HCT116 (cell line): ENCODE measurements at regions not wholly inside any gene's neighbourhood (a gene's known extent, or its start where the extent isn't known, plus 50 kb on each side); places are given as distances from the start of the nearest gene placed in this dataset.

Experiments used
- ATAC-seq: fragments of 200-7000 bp; cut with Tn5 transposase; 2 replicates; pipeline ENCODE4 v1.9.1; 2020; ENCODE audit warnings: mild to moderate bottlenecking, moderate library complexity
- BruUV-seq: library from RNA; stranded (reverse); fragments of 400-500 nt; replicated peaks from 2 replicates; lab custom pipeline; 2021; lab: Mats Ljungman, UMichigan
- CTCF ChIA-PET: fragments of 300-600 bp; sonication (Branson Sonifier 250); formaldehyde crosslinking; loops from one replicate; lab custom pipeline; 2021; ENCODE audit warnings: antibody characterized with exemption; lab: Charles Lee
- POLR2A ChIA-PET: fragments of 300-600, 350-600 bp; sonication (Branson Sonifier 250); formaldehyde crosslinking; loops from one replicate; lab custom pipeline; 2021; ENCODE audit warnings: antibody characterized with exemption; lab: Charles Lee
- RAD21 ChIA-PET, 2 experiments: fragments of 300-600 bp; sonication (Branson Sonifier 250); formaldehyde crosslinking; loops; one replicate each; lab custom pipeline; 2023; ENCODE audit warnings: low total read pairs in 2 of 2; ENCODE audit not compliant: uncharacterized antibody in 2 of 2, unreplicated experiment in 2 of 2, low non-redundant PET in 1 of 2; lab: Charles Lee
- DNase-seq: peaks from one replicate; pipeline ENCODE4 v3.0.0-alpha.2; 2010; ENCODE audit warnings: low read depth, low spot score
- H2AFZ ChIP-seq: fragments of 200-600 bp; shearing (Covaris generic), sonication (generic); 2 replicates; pipeline ENCODE4 v1.6.1; 2017; ENCODE audit warnings: low read depth, mixed run types, mixed read lengths, antibody characterized with exemption, low read length; ENCODE audit not compliant: poor library complexity, severe bottlenecking
- H3K27ac ChIP-seq: 2 replicates; pipeline ENCODE4 v1.5.1; 2012; ENCODE audit warnings: low read depth, low read length
- H3K27me3 ChIP-seq: fragments of 200-600 bp; sonication (generic); 2 replicates; pipeline ENCODE4 v1.6.1; 2016; ENCODE audit warnings: mixed run types, low read length, mixed read lengths; ENCODE audit not compliant: insufficient read depth
- H3K36me3 ChIP-seq, 2 experiments: fragments of 200-500 bp in 1 of 2; fragments of 200-600 bp in 1 of 2; sonication (Bioruptor generic) in 1 of 2; sonication (generic) in 1 of 2; 2 replicates each; pipeline versions ENCODE4 v1.5.1 to v1.6.1; 2014 to 2016; ENCODE audit warnings: low read length in 2 of 2, inconsistent platforms in 1 of 2, mixed read lengths in 1 of 2, mixed run types in 1 of 2; ENCODE audit not compliant: insufficient read depth in 2 of 2, control insufficient read depth in 1 of 2
- H3K4me1 ChIP-seq, 2 experiments: fragments of 200-600 bp in 1 of 2; sonication (generic) in 1 of 2; 2 replicates each; pipeline versions ENCODE4 v1.5.1 to v1.6.1; 2012 to 2017; ENCODE audit warnings: low read length in 2 of 2, inconsistent platforms in 1 of 2, mild to moderate bottlenecking in 1 of 2, mixed read lengths in 1 of 2, mixed run types in 1 of 2, moderate library complexity in 1 of 2; ENCODE audit not compliant: insufficient read depth in 2 of 2, control insufficient read depth in 1 of 2
- H3K4me2 ChIP-seq: fragments of 200-600 bp; sonication (generic); 2 replicates; pipeline ENCODE4 v1.6.1; 2017; ENCODE audit warnings: mixed run types, low read length, mixed read lengths
- H3K4me3 ChIP-seq, 2 experiments: fragments of 200-600 bp in 1 of 2; sonication (generic) in 1 of 2; replicated peaks in 1 of 2; 2 replicates each; pipeline ENCODE4 v1.5.1; 2011 to 2016; ENCODE audit warnings: low read length in 2 of 2, control low read depth in 1 of 2, low read depth in 1 of 2, mild to moderate bottlenecking in 1 of 2, mixed read lengths in 1 of 2, mixed run types in 1 of 2
- H3K79me2 ChIP-seq: fragments of 200-600 bp; sonication (generic); 2 replicates; pipeline ENCODE4 v1.6.1; 2017; ENCODE audit warnings: mild to moderate bottlenecking, mixed run types, low read length, moderate library complexity, mixed read lengths; ENCODE audit not compliant: insufficient read depth
- H3K9ac ChIP-seq: fragments of 200-600 bp; sonication (generic); 2 replicates; pipeline ENCODE4 v1.6.1; 2016; ENCODE audit warnings: low read length, mixed read lengths
- H3K9me2 ChIP-seq: fragments of 200-600 bp; sonication (generic), shearing (Covaris generic); 2 replicates; pipeline ENCODE4 v1.6.1; 2017; ENCODE audit warnings: mixed run types, mild to moderate bottlenecking, moderate library complexity; ENCODE audit not compliant: insufficient read depth
- H3K9me3 ChIP-seq, 2 experiments: fragments of 200-500 bp in 1 of 2; fragments of 200-600 bp in 1 of 2; sonication (Bioruptor generic) in 1 of 2; sonication (generic) in 1 of 2; 2 replicates each; pipeline ENCODE4 v1.6.1; 2014 to 2017; ENCODE audit warnings: low read length in 2 of 2, mixed read lengths in 2 of 2, inconsistent platforms in 1 of 2, low read depth in 1 of 2, mild to moderate bottlenecking in 1 of 2, mixed run types in 1 of 2, moderate library complexity in 1 of 2; ENCODE audit not compliant: control insufficient read depth in 1 of 2, insufficient read depth in 1 of 2
- H4K20me1 ChIP-seq: fragments of 200-600 bp; sonication (generic), shearing (Covaris generic); 2 replicates; pipeline ENCODE4 v1.6.1; 2017; ENCODE audit warnings: mixed run types, mild to moderate bottlenecking, moderate library complexity; ENCODE audit not compliant: insufficient read depth
- CBX3 ChIP-seq: IDR thresholded peaks from 2 replicates; pipeline ENCODE4 v1.6.1; 2012; ENCODE audit warnings: low read depth
- EGR1 ChIP-seq: IDR thresholded peaks from 2 replicates; pipeline ENCODE4 v1.6.1; 2012; ENCODE audit warnings: low read depth
- ELF1 ChIP-seq: IDR thresholded peaks from 2 replicates; pipeline ENCODE4 v1.6.1; 2012; ENCODE audit warnings: low read depth, borderline replicate concordance
- EZH2 ChIP-seq: fragments of 200-600 bp; sonication (generic); IDR thresholded peaks from 2 replicates; pipeline ENCODE4 v1.6.1; 2017; ENCODE audit warnings: antibody characterized with exemption, mixed run types
- EZH2phosphoT487 ChIP-seq: fragments of 200-600 bp; IDR thresholded peaks from 2 replicates; pipeline ENCODE4 v1.6.1; 2018; ENCODE audit warnings: antibody characterized with exemption, borderline replicate concordance
- JUND ChIP-seq: IDR thresholded peaks from 2 replicates; pipeline ENCODE4 v1.6.1; 2012
- POLR2A ChIP-seq: IDR thresholded peaks from 2 replicates; pipeline ENCODE4 v1.7.0; 2011; ENCODE audit warnings: borderline replicate concordance; ENCODE audit not compliant: insufficient read depth, insufficient read length; ENCODE audit errors: extremely low read depth
- POLR2AphosphoS5 ChIP-seq: IDR thresholded peaks from 2 replicates; pipeline ENCODE4 v1.6.1; 2011; ENCODE audit warnings: mild to moderate bottlenecking, low read depth, low read length, moderate library complexity
- RAD21 ChIP-seq: IDR thresholded peaks from 2 replicates; pipeline ENCODE4 v1.6.1; 2012; ENCODE audit warnings: low read depth, mild to moderate bottlenecking
- SP1 ChIP-seq: IDR thresholded peaks from 2 replicates; pipeline ENCODE4 v1.6.1; 2012; ENCODE audit warnings: low read depth
- SRF ChIP-seq: IDR thresholded peaks from 2 replicates; pipeline ENCODE4 v1.6.1; 2012; ENCODE audit warnings: low read depth
- YY1 ChIP-seq: IDR thresholded peaks from 2 replicates; pipeline ENCODE4 v1.6.1; 2011; ENCODE audit warnings: low read length, low read depth, moderate library complexity, mild to moderate bottlenecking; ENCODE audit not compliant: insufficient replicate concordance; ENCODE audit errors: extremely low read depth
- ZFX ChIP-seq: fragments of 450-650 bp; IDR thresholded peaks from 2 replicates; pipeline ENCODE4 v1.6.1; 2017
- ZNF274 ChIP-seq: fragments of 200-500 bp; sonication (Bioruptor generic); IDR thresholded peaks from 2 replicates; pipeline ENCODE4 v1.6.1; 2014; ENCODE audit warnings: mild to moderate bottlenecking, low read depth, low read length, inconsistent platforms
- intact Hi-C: fragments of 100-400 bp; cut with micrococcal nuclease; formaldehyde crosslinking; loops from 2 replicates; pipeline ENCODE4 v1.10.0; 2022
- TF ChIP-seq, protein P1 (sequence below): IDR thresholded peaks from 2 replicates; pipeline ENCODE4 v1.6.1; 2011; ENCODE audit warnings: mild to moderate bottlenecking, low read length, moderate library complexity; ENCODE audit not compliant: insufficient replicate concordance; ENCODE audit errors: extremely low read depth
- TF ChIP-seq, protein P2 (sequence below): IDR thresholded peaks from 2 replicates; pipeline ENCODE4 v1.6.1; 2012
- TF ChIP-seq, protein P3 (sequence below), 3 experiments: fragments of 200-600 bp in 1 of 3; sonication (generic) in 1 of 3; IDR thresholded peaks in 2 of 3; conservative IDR thresholded peaks in 1 of 3; 2 replicates each; pipeline ENCODE4 v1.5.1; 2012 to 2017; ENCODE audit warnings: low read depth in 2 of 3, low read length in 2 of 3, antibody characterized with exemption in 1 of 3, borderline replicate concordance in 1 of 3, control low read depth in 1 of 3, mild to moderate bottlenecking in 1 of 3, mixed read lengths in 1 of 3, mixed run types in 1 of 3, moderate library complexity in 1 of 3; ENCODE audit not compliant: insufficient read depth in 1 of 3
- TF ChIP-seq, protein P4 (sequence below): IDR thresholded peaks from 2 replicates; pipeline ENCODE4 v1.6.1; 2012

- Histone ChIP-seq H4K20me1 (no peaks in the 10 kb centered on the region), H3K9me2 (no peaks in the 10 kb centered on the region), H3K9ac (no peak overlapping the region), H3K4me2 (no peak overlapping the region), H3K4me3 (no peak overlapping the region), H2AFZ (no peak overlapping the region), H3K36me3 (no peaks in the 10 kb centered on the region), H3K27me3 (no peaks in the 10 kb centered on the region), H3K9me3 (peaks cover 4 to 26% of the 10 kb centered on the region in 2 experiments; a peak in 2 of 4 replicates), H3K27ac (no peak overlapping the region), H3K79me2 (no peaks in the 10 kb centered on the region), H3K4me1 (no peaks in the 10 kb centered on the region)
- intact Hi-C loops, result no loop called here
- TF ChIP-seq, protein P1, sequence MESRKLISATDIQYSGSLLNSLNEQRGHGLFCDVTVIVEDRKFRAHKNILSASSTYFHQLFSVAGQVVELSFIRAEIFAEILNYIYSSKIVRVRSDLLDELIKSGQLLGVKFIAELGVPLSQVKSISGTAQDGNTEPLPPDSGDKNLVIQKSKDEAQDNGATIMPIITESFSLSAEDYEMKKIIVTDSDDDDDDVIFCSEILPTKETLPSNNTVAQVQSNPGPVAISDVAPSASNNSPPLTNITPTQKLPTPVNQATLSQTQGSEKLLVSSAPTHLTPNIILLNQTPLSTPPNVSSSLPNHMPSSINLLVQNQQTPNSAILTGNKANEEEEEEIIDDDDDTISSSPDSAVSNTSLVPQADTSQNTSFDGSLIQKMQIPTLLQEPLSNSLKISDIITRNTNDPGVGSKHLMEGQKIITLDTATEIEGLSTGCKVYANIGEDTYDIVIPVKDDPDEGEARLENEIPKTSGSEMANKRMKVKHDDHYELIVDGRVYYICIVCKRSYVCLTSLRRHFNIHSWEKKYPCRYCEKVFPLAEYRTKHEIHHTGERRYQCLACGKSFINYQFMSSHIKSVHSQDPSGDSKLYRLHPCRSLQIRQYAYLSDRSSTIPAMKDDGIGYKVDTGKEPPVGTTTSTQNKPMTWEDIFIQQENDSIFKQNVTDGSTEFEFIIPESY, result no peak
- TF ChIP-seq POLR2A (no peak), SP1 (no peak), RAD21 (no peak), JUND (no peak), EGR1 (no peak), ELF1 (no peak), EZH2phosphoT487 (no peak), YY1 (no peak), POLR2AphosphoS5 (no peak), ZNF274 (no peak), EZH2 (no peak), SRF (no peak), ZFX (no peak), CBX3 (no peak)
- TF ChIP-seq, protein P2, sequence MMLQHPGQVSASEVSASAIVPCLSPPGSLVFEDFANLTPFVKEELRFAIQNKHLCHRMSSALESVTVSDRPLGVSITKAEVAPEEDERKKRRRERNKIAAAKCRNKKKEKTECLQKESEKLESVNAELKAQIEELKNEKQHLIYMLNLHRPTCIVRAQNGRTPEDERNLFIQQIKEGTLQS, result no peak
- TF ChIP-seq, protein P3, sequence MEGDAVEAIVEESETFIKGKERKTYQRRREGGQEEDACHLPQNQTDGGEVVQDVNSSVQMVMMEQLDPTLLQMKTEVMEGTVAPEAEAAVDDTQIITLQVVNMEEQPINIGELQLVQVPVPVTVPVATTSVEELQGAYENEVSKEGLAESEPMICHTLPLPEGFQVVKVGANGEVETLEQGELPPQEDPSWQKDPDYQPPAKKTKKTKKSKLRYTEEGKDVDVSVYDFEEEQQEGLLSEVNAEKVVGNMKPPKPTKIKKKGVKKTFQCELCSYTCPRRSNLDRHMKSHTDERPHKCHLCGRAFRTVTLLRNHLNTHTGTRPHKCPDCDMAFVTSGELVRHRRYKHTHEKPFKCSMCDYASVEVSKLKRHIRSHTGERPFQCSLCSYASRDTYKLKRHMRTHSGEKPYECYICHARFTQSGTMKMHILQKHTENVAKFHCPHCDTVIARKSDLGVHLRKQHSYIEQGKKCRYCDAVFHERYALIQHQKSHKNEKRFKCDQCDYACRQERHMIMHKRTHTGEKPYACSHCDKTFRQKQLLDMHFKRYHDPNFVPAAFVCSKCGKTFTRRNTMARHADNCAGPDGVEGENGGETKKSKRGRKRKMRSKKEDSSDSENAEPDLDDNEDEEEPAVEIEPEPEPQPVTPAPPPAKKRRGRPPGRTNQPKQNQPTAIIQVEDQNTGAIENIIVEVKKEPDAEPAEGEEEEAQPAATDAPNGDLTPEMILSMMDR (IDR thresholded peaks at IDR 0.05 in 2 of 3, conservative IDR thresholded peaks at IDR 0.05 in 1 of 3; ENCODE audit: borderline replicate concordance in 1 of 3, insufficient read depth in 1 of 3, low read depth in 2 of 3, low read length in 2 of 3), result no peak
- TF ChIP-seq, protein P4, sequence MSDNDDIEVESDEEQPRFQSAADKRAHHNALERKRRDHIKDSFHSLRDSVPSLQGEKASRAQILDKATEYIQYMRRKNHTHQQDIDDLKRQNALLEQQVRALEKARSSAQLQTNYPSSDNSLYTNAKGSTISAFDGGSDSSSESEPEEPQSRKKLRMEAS, result no peak
- ChIA-PET CTCF (no interaction called here), RAD21 (no interaction called here), POLR2A (no interaction called here)
- no TSS peak for BruUV-seq
- no peak for ATAC-seq
- no peak for DNase-seq
Measured at GRCh38 chr15:27679731-27680471, 419.2 kb downstream of the OCA2 start.
